Spleen (tissue), 7 donors: ENCODE measurements at regions not wholly inside any gene's neighbourhood (a gene's known extent, or its start where the extent isn't known, plus 50 kb on each side); places are given as distances from the start of the nearest gene placed in this dataset.

Experiments used
- CTCF ChIP-seq, 11 experiments: fragments of 200-600 bp in 7 of 11; fragments of 450-650 bp in 4 of 11; sonication (generic) in 4 of 11; IDR thresholded peaks in 8 of 11; conservative IDR thresholded peaks in 3 of 11; 1 replicate in 7 of 11; 2 replicates in 4 of 11; pipeline versions ENCODE4 v1.4.0 to v1.8.0; 2016 to 2021; ENCODE audit warnings: antibody characterized with exemption in 11 of 11, inconsistent platforms in 4 of 11, mild to moderate bottlenecking in 1 of 11
- POLR2AphosphoS5 ChIP-seq, 3 donors: sonication (generic); formaldehyde crosslinking; IDR thresholded peaks; one replicate each; pipeline ENCODE4 v1.5.1; 2017; ENCODE audit warnings: antibody characterized with exemption in 3 of 3
- donor health status: DM: no; HTN: no; CAD: no; lungs with moderate emphysema.
- donor health status: DM: no; HTN: no; CAD: no.
- donor health status: DM: no; HTN: no; CAD: no.

GRCh38 chr11:112597286-112597790 is 336.7 kb upstream of the PLET1 start:
- TF ChIP-seq POLR2AphosphoS5 (IDR thresholded peaks at IDR 0.05) (no peak), CTCF (IDR thresholded peaks at IDR 0.05 in 8 of 11, conservative IDR thresholded peaks at IDR 0.05 in 3 of 11) (no peak)
